Ishikawa (cell line): ENCODE measurements at regions not wholly inside any gene's neighbourhood (a gene's known extent, or its start where the extent isn't known, plus 50 kb on each side); places are given as distances from the start of the nearest gene placed in this dataset.

Source experiments
- EGR1 ChIP-seq: IDR thresholded peaks from 2 replicates; pipeline ENCODE4 v1.6.1; 2012
- TAF1 ChIP-seq: IDR thresholded peaks from 2 replicates; pipeline ENCODE4 v1.6.1; 2012; ENCODE audit warnings: low read depth, mild to moderate bottlenecking
- YY1 ChIP-seq: IDR thresholded peaks from 2 replicates; pipeline ENCODE4 v1.6.1; 2012; ENCODE audit warnings: low read depth
- TF ChIP-seq, protein P1 (sequence below): IDR thresholded peaks from 2 replicates; pipeline ENCODE4 v1.6.1; 2012; ENCODE audit warnings: low read depth, mild to moderate bottlenecking

DNA sequence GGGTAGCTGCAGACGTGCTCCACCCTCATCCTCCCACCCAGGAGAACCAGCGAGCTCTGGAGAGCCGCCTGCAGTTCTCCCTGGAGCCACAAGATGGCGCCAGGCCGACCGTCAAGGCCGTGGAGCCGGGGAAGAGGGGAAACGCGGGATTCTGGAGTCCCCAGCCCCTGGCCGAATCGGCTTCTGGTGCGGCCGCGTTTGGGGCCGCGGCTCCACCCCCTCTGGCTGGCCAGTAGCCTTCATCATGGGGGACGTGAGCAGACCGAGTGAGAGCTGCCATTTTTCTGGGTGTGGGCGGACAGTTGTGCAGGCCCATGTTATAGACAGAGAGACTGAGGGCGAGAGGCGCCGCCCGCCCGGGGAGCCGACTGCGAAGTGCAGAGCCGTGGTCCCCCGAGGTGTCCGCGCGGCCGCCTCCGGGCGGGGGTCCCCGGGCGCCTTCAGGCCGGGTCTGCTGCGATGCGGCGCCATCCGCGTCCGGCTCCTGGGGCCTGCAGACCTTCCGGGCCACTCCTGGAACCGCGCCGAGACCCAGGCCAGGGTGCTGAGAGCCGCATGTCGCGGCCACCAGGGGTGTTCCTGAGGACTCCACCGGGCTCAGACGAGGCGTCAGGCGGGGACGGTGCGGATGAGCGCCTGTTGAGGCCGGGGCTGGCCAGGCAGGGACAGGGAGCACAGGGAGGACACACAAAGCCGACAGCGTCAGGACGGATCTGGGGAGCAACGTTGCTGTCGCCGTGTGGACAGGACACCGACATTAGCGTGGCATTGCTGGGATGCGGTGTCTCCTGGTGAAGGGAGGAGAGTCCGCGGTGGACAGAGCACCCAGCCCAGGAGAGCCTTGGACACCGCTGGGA lies 418.2 kb upstream of the HS6ST1 start:
- TF ChIP-seq TAF1 (no peak), EGR1 (peak; percentile 16; the same call in 1 of the 2 replicates), YY1 (no peak)
- TF ChIP-seq, protein P1, sequence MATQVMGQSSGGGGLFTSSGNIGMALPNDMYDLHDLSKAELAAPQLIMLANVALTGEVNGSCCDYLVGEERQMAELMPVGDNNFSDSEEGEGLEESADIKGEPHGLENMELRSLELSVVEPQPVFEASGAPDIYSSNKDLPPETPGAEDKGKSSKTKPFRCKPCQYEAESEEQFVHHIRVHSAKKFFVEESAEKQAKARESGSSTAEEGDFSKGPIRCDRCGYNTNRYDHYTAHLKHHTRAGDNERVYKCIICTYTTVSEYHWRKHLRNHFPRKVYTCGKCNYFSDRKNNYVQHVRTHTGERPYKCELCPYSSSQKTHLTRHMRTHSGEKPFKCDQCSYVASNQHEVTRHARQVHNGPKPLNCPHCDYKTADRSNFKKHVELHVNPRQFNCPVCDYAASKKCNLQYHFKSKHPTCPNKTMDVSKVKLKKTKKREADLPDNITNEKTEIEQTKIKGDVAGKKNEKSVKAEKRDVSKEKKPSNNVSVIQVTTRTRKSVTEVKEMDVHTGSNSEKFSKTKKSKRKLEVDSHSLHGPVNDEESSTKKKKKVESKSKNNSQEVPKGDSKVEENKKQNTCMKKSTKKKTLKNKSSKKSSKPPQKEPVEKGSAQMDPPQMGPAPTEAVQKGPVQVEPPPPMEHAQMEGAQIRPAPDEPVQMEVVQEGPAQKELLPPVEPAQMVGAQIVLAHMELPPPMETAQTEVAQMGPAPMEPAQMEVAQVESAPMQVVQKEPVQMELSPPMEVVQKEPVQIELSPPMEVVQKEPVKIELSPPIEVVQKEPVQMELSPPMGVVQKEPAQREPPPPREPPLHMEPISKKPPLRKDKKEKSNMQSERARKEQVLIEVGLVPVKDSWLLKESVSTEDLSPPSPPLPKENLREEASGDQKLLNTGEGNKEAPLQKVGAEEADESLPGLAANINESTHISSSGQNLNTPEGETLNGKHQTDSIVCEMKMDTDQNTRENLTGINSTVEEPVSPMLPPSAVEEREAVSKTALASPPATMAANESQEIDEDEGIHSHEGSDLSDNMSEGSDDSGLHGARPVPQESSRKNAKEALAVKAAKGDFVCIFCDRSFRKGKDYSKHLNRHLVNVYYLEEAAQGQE: no peak
